ENCODE measurements at regions not wholly inside any gene's neighbourhood (a gene's known extent, or its start where the extent isn't known, plus 50 kb on each side); places are given as distances from the start of the nearest gene placed in this dataset.
A peak's percentile ranks its signal among the peaks of the same experiment; 100 is the strongest.

DNA sequence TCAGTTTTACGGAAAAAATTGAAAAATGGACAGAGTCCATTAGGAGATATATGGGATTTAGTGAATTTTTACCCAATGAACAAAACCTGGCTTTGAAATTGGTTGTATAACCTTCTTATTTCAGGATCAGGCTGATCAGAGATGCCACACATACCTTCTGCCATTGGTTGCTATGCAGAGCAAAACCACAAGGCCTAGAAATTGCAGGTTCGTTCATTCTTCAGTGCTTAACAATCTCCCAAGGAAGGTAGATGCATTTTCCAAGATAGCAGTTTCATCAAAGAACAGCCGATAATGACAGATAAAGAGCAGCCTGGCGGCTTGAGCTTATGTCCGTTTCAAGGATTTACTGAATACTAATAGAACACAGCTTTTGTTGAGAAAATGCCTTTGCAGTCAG lies 868.8 kb downstream of the EPHA4 start:
- Histone ChIP-seq H4K20me1 (ENCODE audit: low read length) (no peaks in the 10 kb centered on the region), H3K9ac (ENCODE audit: low read length) (no peak overlapping the region), H3K9me2 (replicated peaks; ENCODE audit: low read length) (no peaks in the 10 kb centered on the region), H3F3A (ENCODE audit: low read length, unreplicated experiment) (no peaks in the 10 kb centered on the region), H3K4me3 (ENCODE audit: low read length) (no peak overlapping the region), H3K9me3 (ENCODE audit: low read length) (no peaks in the 10 kb centered on the region), H3K27ac (ENCODE audit: low read length) (no peak overlapping the region), H3K4me1 (ENCODE audit: insufficient read depth, low read length) (peaks cover 4% of the 10 kb centered on the region; the same call in 1 of the 2 replicates), H3K36me3 (ENCODE audit: low read depth, low read length) (no peaks in the 10 kb centered on the region; the same call in 1 of the 2 replicates), H2AFZ (ENCODE audit: low read length) (no peak overlapping the region), H3K4me2 (ENCODE audit: low read length) (no peak overlapping the region), H3K79me2 (ENCODE audit: low read length) (no peaks in the 10 kb centered on the region), H3K27me3 (ENCODE audit: low read length) (no peaks in the 10 kb centered on the region)
- CTCF ChIA-PET: no interaction called here
- DNase-seq (no peak), ATAC-seq (no peak)
- TF ChIP-seq EZH2phosphoT487 (IDR thresholded peaks at IDR 0.05; ENCODE audit: borderline replicate concordance, low read length) (no peak), CTCF (conservative IDR thresholded peaks at IDR 0.05; ENCODE audit: low read depth, low read length) (no peak), EZH2 (IDR thresholded peaks at IDR 0.05; ENCODE audit: low read length, unreplicated experiment) (no peak)
- no TSS peak for BruUV-seq (replicated peaks)
- POLR2A ChIA-PET (ENCODE audit: unreplicated experiment): no interaction called here
- intact Hi-C loops (cut with micrococcal nuclease): loop anchor here (5.0 kb wide), 1 partner anchor 74 kb away; no protein-coding TSS in a partner anchor

GRCh38 chr2:220704081-220704480 lies 868.0 kb downstream of the EPHA4 start:
- no peaks in the 10 kb centered on the region for H3F3A ChIP-seq (ENCODE audit: low read length, unreplicated experiment)
- H3K9me2 ChIP-seq (replicated peaks; ENCODE audit: low read length): no peaks in the 10 kb centered on the region
- H3K4me1 ChIP-seq (ENCODE audit: insufficient read depth, low read length): peaks cover 4% of the 10 kb centered on the region; the same call in 1 of the 2 replicates
- no peak for DNase-seq
- ChIA-PET CTCF (no interaction called here), POLR2A (ENCODE audit: unreplicated experiment) (no interaction called here)
- no peaks in the 10 kb centered on the region for H4K20me1 ChIP-seq (ENCODE audit: low read length)
- no peaks in the 10 kb centered on the region for H3K27me3 ChIP-seq (ENCODE audit: low read length)
- BruUV-seq (replicated peaks): no TSS peak
- no peaks in the 10 kb centered on the region for H3K9me3 ChIP-seq (ENCODE audit: low read length)
- TF ChIP-seq CTCF (conservative IDR thresholded peaks at IDR 0.05; ENCODE audit: low read depth, low read length): no peak
- no peak for TF ChIP-seq EZH2phosphoT487 (IDR thresholded peaks at IDR 0.05; ENCODE audit: borderline replicate concordance, low read length)
- no peak for TF ChIP-seq EZH2 (IDR thresholded peaks at IDR 0.05; ENCODE audit: low read length, unreplicated experiment)
- ATAC-seq: no peak
- intact Hi-C loops (cut with micrococcal nuclease): loop anchor here (5.0 kb wide), 1 partner anchor 73 kb away; no protein-coding TSS in a partner anchor
- no peak overlapping the region for H3K4me2 ChIP-seq (ENCODE audit: low read length)
- H3K27ac ChIP-seq (ENCODE audit: low read length): peak overlapping the region; percentile 31; the same call in 1 of the 2 replicates
- H3K4me3 ChIP-seq (ENCODE audit: low read length): no peak overlapping the region
- no peaks in the 10 kb centered on the region; the same call in 1 of the 2 replicates for H3K36me3 ChIP-seq (ENCODE audit: low read depth, low read length)
- no peaks in the 10 kb centered on the region for H3K79me2 ChIP-seq (ENCODE audit: low read length)
- H3K9ac ChIP-seq (ENCODE audit: low read length): no peak overlapping the region
- H2AFZ ChIP-seq (ENCODE audit: low read length): no peak overlapping the region

DNA sequence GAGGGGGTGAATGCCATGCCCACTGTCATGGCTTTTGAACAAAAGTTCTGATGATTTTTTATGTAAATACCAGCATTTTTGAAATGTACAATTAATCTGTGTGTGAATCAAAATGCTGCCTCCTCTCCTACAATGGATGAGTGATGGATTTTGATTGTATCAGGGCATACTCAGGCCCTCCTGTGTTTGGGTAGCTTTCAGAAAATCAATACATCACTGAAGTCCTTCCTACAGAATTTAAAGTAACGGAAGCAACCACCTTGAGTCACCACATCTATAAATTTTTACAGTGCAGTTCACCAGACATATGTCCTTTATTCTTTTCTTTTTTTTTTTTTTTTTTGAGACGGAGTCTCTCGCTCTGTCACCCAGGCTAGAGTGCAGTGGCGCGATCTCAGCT lies 867.3 kb downstream of the EPHA4 start:
- no peaks in the 10 kb centered on the region for H3F3A ChIP-seq (ENCODE audit: low read length, unreplicated experiment)
- TF ChIP-seq CTCF (conservative IDR thresholded peaks at IDR 0.05; ENCODE audit: low read depth, low read length): no peak
- no peak for TF ChIP-seq EZH2 (IDR thresholded peaks at IDR 0.05; ENCODE audit: low read length, unreplicated experiment)
- no peak for TF ChIP-seq EZH2phosphoT487 (IDR thresholded peaks at IDR 0.05; ENCODE audit: borderline replicate concordance, low read length)
- ATAC-seq (peak; percentile 84), DNase-seq (peak; percentile 58)
- no peaks in the 10 kb centered on the region for H4K20me1 ChIP-seq (ENCODE audit: low read length)
- H3K79me2 ChIP-seq (ENCODE audit: low read length): no peaks in the 10 kb centered on the region
- POLR2A ChIA-PET (ENCODE audit: unreplicated experiment): no interaction called here
- peaks cover 4% of the 10 kb centered on the region; the same call in 1 of the 2 replicates for H3K4me1 ChIP-seq (ENCODE audit: insufficient read depth, low read length)
- no TSS peak for BruUV-seq (replicated peaks)
- intact Hi-C loops (cut with micrococcal nuclease): loop anchor here (5.0 kb wide), 1 partner anchor 72 kb away; no protein-coding TSS in a partner anchor
- no peak overlapping the region for H3K4me3 ChIP-seq (ENCODE audit: low read length)
- H3K27ac ChIP-seq (ENCODE audit: low read length): peak overlapping the region; percentile 31
- CTCF ChIA-PET: no interaction called here
- no peak overlapping the region for H2AFZ ChIP-seq (ENCODE audit: low read length)
- no peaks in the 10 kb centered on the region; the same call in 1 of the 2 replicates for H3K36me3 ChIP-seq (ENCODE audit: low read depth, low read length)
- no peak overlapping the region for H3K9ac ChIP-seq (ENCODE audit: low read length)
- H3K9me3 ChIP-seq (ENCODE audit: low read length): no peaks in the 10 kb centered on the region
- H3K4me2 ChIP-seq (ENCODE audit: low read length): no peak overlapping the region
- no peaks in the 10 kb centered on the region for H3K27me3 ChIP-seq (ENCODE audit: low read length)
- no peaks in the 10 kb centered on the region for H3K9me2 ChIP-seq (replicated peaks; ENCODE audit: low read length)
